ENCODE measurements at regions not wholly inside any gene's neighbourhood (a gene's known extent, or its start where the extent isn't known, plus 50 kb on each side); places are given as distances from the start of the nearest gene placed in this dataset.

GRCh38 chr13:69198706-69199105 is 908.9 kb upstream of the ATXN8OS start:
- TF ChIP-seq CTCF (IDR thresholded peaks at IDR 0.05) (no peak), REST (IDR thresholded peaks at IDR 0.05; ENCODE audit: insufficient read depth in 1 of 2, low read depth in 2 of 2, low read length in 1 of 2) (no peak)
